PC-3 (cell line): ENCODE measurements at regions not wholly inside any gene's neighbourhood (a gene's known extent, or its start where the extent isn't known, plus 50 kb on each side); places are given as distances from the start of the nearest gene placed in this dataset.

Source experiments
- ATAC-seq: fragments of 200-7000 bp; cut with Tn5 transposase; 2 replicates; pipeline ENCODE4 v1.9.1; 2020; ENCODE audit warnings: mild to moderate bottlenecking, moderate library complexity
- BruUV-seq: library from RNA; stranded (reverse); fragments of 400-500 nt; replicated peaks from 2 replicates; lab custom pipeline; 2021; lab: Mats Ljungman, UMichigan
- CTCF ChIA-PET: fragments of 300-600 bp; sonication (Branson Sonifier 250); formaldehyde crosslinking; loops from one replicate; lab custom pipeline; 2022; ENCODE audit warnings: antibody characterized with exemption; lab: Charles Lee
- POLR2A ChIA-PET: fragments of 300-600 bp; sonication (Branson Sonifier 250); formaldehyde crosslinking; loops from one replicate; lab custom pipeline; 2022; ENCODE audit warnings: antibody characterized with exemption; ENCODE audit not compliant: unreplicated experiment; lab: Charles Lee
- DNase-seq: peaks from one replicate; pipeline ENCODE4 v3.0.0-alpha.2; 2015
- H2AFZ ChIP-seq: fragments of 300-600 bp; sonication (generic); 2 replicates; pipeline ENCODE4 v1.6.0; 2016; ENCODE audit warnings: antibody characterized with exemption, low read length
- H3F3A ChIP-seq: fragments of 300-600 bp; sonication (generic); one replicate; pipeline ENCODE4 v1.6.0; 2017; ENCODE audit warnings: antibody characterized with exemption, low read length, control low read depth, mild to moderate bottlenecking; ENCODE audit not compliant: unreplicated experiment
- H3K27ac ChIP-seq: fragments of 300-600 bp; sonication (generic); 2 replicates; pipeline ENCODE4 v1.5.1; 2016; ENCODE audit warnings: mild to moderate bottlenecking, low read length
- H3K27me3 ChIP-seq: fragments of 300-600 bp; sonication (generic); 2 replicates; pipeline ENCODE4 v1.6.1; 2016; ENCODE audit warnings: low read length, mixed read lengths
- H3K36me3 ChIP-seq: fragments of 300-600 bp; sonication (generic); 2 replicates; pipeline ENCODE4 v1.6.1; 2016; ENCODE audit warnings: low read depth, mixed run types, low read length, mixed read lengths
- H3K4me1 ChIP-seq: fragments of 300-600 bp; sonication (generic); 2 replicates; pipeline ENCODE4 v1.5.1; 2016; ENCODE audit warnings: low read length; ENCODE audit not compliant: insufficient read depth
- H3K4me2 ChIP-seq: fragments of 300-600 bp; sonication (generic); 2 replicates; pipeline ENCODE4 v1.6.0; 2016; ENCODE audit warnings: low read length
- H3K4me3 ChIP-seq: fragments of 300-600 bp; sonication (generic); 2 replicates; pipeline ENCODE4 v1.5.1; 2016; ENCODE audit warnings: mild to moderate bottlenecking, low read length, mixed read lengths
- H3K79me2 ChIP-seq: fragments of 300-600 bp; sonication (generic); 2 replicates; pipeline ENCODE4 v1.6.1; 2017; ENCODE audit warnings: low read length, mixed read lengths
- H3K9ac ChIP-seq: fragments of 300-600 bp; sonication (generic); 2 replicates; pipeline ENCODE4 v1.6.0; 2016; ENCODE audit warnings: mild to moderate bottlenecking, low read length
- H3K9me2 ChIP-seq: fragments of 300-600 bp; sonication (generic); replicated peaks from 2 replicates; pipeline ENCODE4 v1.6.1; 2016; ENCODE audit warnings: mixed run types, low read length, mixed read lengths
- H3K9me3 ChIP-seq: fragments of 300-600 bp; sonication (generic); 2 replicates; pipeline ENCODE4 v1.6.1; 2016; ENCODE audit warnings: low read length, mixed read lengths
- H4K20me1 ChIP-seq: fragments of 300-600 bp; sonication (generic); 2 replicates; pipeline ENCODE4 v1.6.1; 2016; ENCODE audit warnings: low read length, mixed read lengths
- CTCF ChIP-seq: fragments of 300-600 bp; sonication (generic); conservative IDR thresholded peaks from 2 replicates; pipeline ENCODE4 v1.5.1; 2017; ENCODE audit warnings: antibody characterized with exemption, low read depth, mild to moderate bottlenecking, low read length
- EZH2 ChIP-seq: fragments of 300-600 bp; sonication (generic); IDR thresholded peaks from one replicate; pipeline ENCODE4 v1.6.1; 2017; ENCODE audit warnings: antibody characterized with exemption, mild to moderate bottlenecking, low read length; ENCODE audit not compliant: unreplicated experiment
- EZH2phosphoT487 ChIP-seq: fragments of 300-600 bp; sonication (generic); IDR thresholded peaks from 2 replicates; pipeline ENCODE4 v1.6.1; 2018; ENCODE audit warnings: mild to moderate bottlenecking, antibody characterized with exemption, low read length, borderline replicate concordance
- intact Hi-C: fragments of 100-400 bp; cut with micrococcal nuclease; formaldehyde crosslinking; loops from 2 replicates; pipeline ENCODE4 v1.9.0; 2023

- no peak overlapping the region for H2AFZ ChIP-seq
- ChIA-PET POLR2A (no interaction called here), CTCF (no interaction called here)
- H3K36me3 ChIP-seq, result no peaks in the 10 kb centered on the region
- ATAC-seq (no peak), DNase-seq (peak; percentile 40)
- H3K27me3 ChIP-seq, result no peaks in the 10 kb centered on the region
- H3K79me2 ChIP-seq, result no peaks in the 10 kb centered on the region
- no peak overlapping the region for H3K4me2 ChIP-seq
- no peaks in the 10 kb centered on the region for H4K20me1 ChIP-seq
- intact Hi-C loops, result no loop called here
- no peak overlapping the region for H3K4me3 ChIP-seq
- H3K9me3 ChIP-seq, result no peaks in the 10 kb centered on the region
- no peaks in the 10 kb centered on the region; the same call in 1 of the 2 replicates for H3K4me1 ChIP-seq
- H3K9me2 ChIP-seq, result no peaks in the 10 kb centered on the region
- no peak overlapping the region for H3K27ac ChIP-seq
- H3K9ac ChIP-seq, result no peak overlapping the region
- TF ChIP-seq CTCF, result no peak
- TF ChIP-seq EZH2phosphoT487, result no peak
- TF ChIP-seq EZH2, result no peak
- H3F3A ChIP-seq, result no peaks in the 10 kb centered on the region
- BruUV-seq, result no TSS peak
These were observed 419.5 kb upstream of the C2CD4B start for GRCh38 chr15:62584301-62585235.

- Histone ChIP-seq H3K4me1 (peaks cover 23% of the 10 kb centered on the region), H3K4me3 (no peak overlapping the region), H3K4me2 (no peak overlapping the region), H3K27me3 (no peaks in the 10 kb centered on the region), H3K79me2 (no peaks in the 10 kb centered on the region), H3K9ac (no peak overlapping the region), H3K9me3 (no peaks in the 10 kb centered on the region), H3F3A (no peaks in the 10 kb centered on the region), H3K36me3 (no peaks in the 10 kb centered on the region), H3K9me2 (no peaks in the 10 kb centered on the region), H4K20me1 (no peaks in the 10 kb centered on the region), H3K27ac (no peak overlapping the region), H2AFZ (no peak overlapping the region)
- ChIA-PET CTCF (no interaction called here), POLR2A (no interaction called here)
- BruUV-seq, result no TSS peak
- DNase-seq, result no peak
- ATAC-seq, result no peak
- TF ChIP-seq EZH2phosphoT487, result no peak
- TF ChIP-seq EZH2, result no peak
- intact Hi-C loops, result no loop called here
These were observed 424.0 kb upstream of the C2CD4B start for GRCh38 chr15:62588938-62589670.

- Histone ChIP-seq H3K79me2 (no peaks in the 10 kb centered on the region), H3K27ac (no peak overlapping the region), H3K9me2 (no peaks in the 10 kb centered on the region), H4K20me1 (no peaks in the 10 kb centered on the region), H3K9ac (no peak overlapping the region), H2AFZ (no peak overlapping the region), H3K9me3 (no peaks in the 10 kb centered on the region), H3K4me3 (no peak overlapping the region), H3K4me2 (peak overlapping the region; percentile 33), H3K4me1 (peaks cover 27% of the 10 kb centered on the region), H3K27me3 (no peaks in the 10 kb centered on the region), H3F3A (no peaks in the 10 kb centered on the region), H3K36me3 (no peaks in the 10 kb centered on the region)
- CTCF ChIA-PET, result no interaction called here
- TF ChIP-seq EZH2phosphoT487, result no peak
- no peak for TF ChIP-seq EZH2
- no peak for TF ChIP-seq CTCF
- POLR2A ChIA-PET, result no interaction called here
- no TSS peak for BruUV-seq
- intact Hi-C loops, result no loop called here
- ATAC-seq (peak; percentile 71), DNase-seq (peak; percentile 53)
These were observed 427.1 kb upstream of the C2CD4B start for GRCh38 chr15:62591842-62592838.
